HL-60 (cell line): ENCODE measurements at regions not wholly inside any gene's neighbourhood (a gene's known extent, or its start where the extent isn't known, plus 50 kb on each side); places are given as distances from the start of the nearest gene placed in this dataset.

Experiments used
- DNase-seq, 2 experiments: peaks; one replicate each; pipeline ENCODE4 v3.0.0-alpha.2; 2010 to 2020; ENCODE audit warnings: low read depth in 1 of 2, low spot score in 1 of 2
- H3K27ac ChIP-seq: fragments of 250-450 bp; sonication (Bioruptor Pico); replicated peaks from 2 replicates; pipeline ENCODE4 v1.5.1; 2020; ENCODE audit warnings: mild to moderate bottlenecking, moderate library complexity
- H3K27me3 ChIP-seq: fragments of 250-450 bp; sonication (Bioruptor Pico); 2 replicates; pipeline ENCODE4 v1.5.1; 2021; ENCODE audit warnings: mild to moderate bottlenecking, moderate library complexity; ENCODE audit not compliant: insufficient read depth, poor library complexity, severe bottlenecking
- H3K4me3 ChIP-seq: replicated peaks from 2 replicates; pipeline ENCODE4 v1.5.1; 2011; ENCODE audit warnings: mild to moderate bottlenecking, control low read depth, low read length; ENCODE audit not compliant: insufficient read depth
- CTCF ChIP-seq: IDR thresholded peaks from one replicate; pipeline ENCODE4 v1.5.1; 2011; ENCODE audit warnings: low read length, control low read depth, inconsistent platforms; ENCODE audit not compliant: insufficient read depth
- GABPA ChIP-seq: IDR thresholded peaks from 2 replicates; pipeline ENCODE4 v1.6.1; 2012; ENCODE audit warnings: low read depth
- POLR2AphosphoS5 ChIP-seq: IDR thresholded peaks from 2 replicates; pipeline ENCODE4 v1.6.1; 2012; ENCODE audit warnings: low read depth
- REST ChIP-seq: IDR thresholded peaks from 2 replicates; pipeline ENCODE4 v1.6.1; 2012; ENCODE audit warnings: low read depth; ENCODE audit not compliant: insufficient replicate concordance
- SPI1 ChIP-seq: IDR thresholded peaks from 2 replicates; pipeline ENCODE4 v1.6.1; 2012; ENCODE audit warnings: low read depth, mild to moderate bottlenecking, borderline replicate concordance

- no peak for TF ChIP-seq POLR2AphosphoS5
- no peak for TF ChIP-seq SPI1
- no peak for TF ChIP-seq CTCF
- TF ChIP-seq REST, result no peak
- TF ChIP-seq GABPA, result no peak
- no peak for DNase-seq
- Histone ChIP-seq H3K27ac (no peak overlapping the region), H3K4me3 (no peak overlapping the region), H3K27me3 (no peaks in the 10 kb centered on the region)
Observed at GRCh38 chr15:35626571-35627318, 80.8 kb upstream of the DPH6 start.

- no peak overlapping the region for H3K4me3 ChIP-seq
- H3K27ac ChIP-seq, result no peak overlapping the region
- no peaks in the 10 kb centered on the region for H3K27me3 ChIP-seq
- DNase-seq, result no peak
- TF ChIP-seq CTCF (no peak), POLR2AphosphoS5 (no peak), GABPA (no peak), REST (no peak), SPI1 (no peak)
Observed at GRCh38 chr15:35627696-35628095, 81.7 kb upstream of the DPH6 start.

GRCh38 chr15:35629766-35630165 lies 83.8 kb upstream of the DPH6 start:
- TF ChIP-seq GABPA (no peak), REST (no peak), POLR2AphosphoS5 (no peak), CTCF (no peak), SPI1 (no peak)
- Histone ChIP-seq H3K27ac (no peak overlapping the region), H3K27me3 (no peaks in the 10 kb centered on the region), H3K4me3 (no peak overlapping the region)
- DNase-seq, result no peak
